BLaER1 treated with 17β-estradiol and CSF1 and Interleukin-3, amounts not matched to agents 10 nM and 100 nM (cell line): ENCODE measurements at regions not wholly inside any gene's neighbourhood (a gene's known extent, or its start where the extent isn't known, plus 50 kb on each side); places are given as distances from the start of the nearest gene placed in this dataset.

Experiments
- H3K27ac ChIP-seq, 11 experiments: shearing (Covaris generic); formaldehyde crosslinking; 2 replicates each; pipeline ENCODE4 v1.8.1; 2022
- H3K27me3 ChIP-seq, 11 experiments: shearing (Covaris generic); formaldehyde crosslinking; 2 replicates each; pipeline ENCODE4 v1.8.1; 2022
- H3K36me3 ChIP-seq, 11 experiments: shearing (Covaris generic); formaldehyde crosslinking; 2 replicates each; pipeline ENCODE4 v1.8.1; 2022
- H3K4me1 ChIP-seq, 10 experiments: shearing (Covaris generic); formaldehyde crosslinking; 2 replicates each; pipeline ENCODE4 v1.8.1; 2022
- H3K4me2 ChIP-seq, 11 experiments: shearing (Covaris generic); formaldehyde crosslinking; 2 replicates each; pipeline ENCODE4 v1.8.1; 2022
- H3K4me3 ChIP-seq, 10 experiments: shearing (Covaris generic); formaldehyde crosslinking; 2 replicates each; pipeline ENCODE4 v1.8.1; 2022
- H3K9ac ChIP-seq, 11 experiments: shearing (Covaris generic); formaldehyde crosslinking; 2 replicates each; pipeline ENCODE4 v1.8.1; 2022
- H3K9me3 ChIP-seq, 11 experiments: shearing (Covaris generic); formaldehyde crosslinking; replicated peaks in 1 of 11; 2 replicates each; pipeline ENCODE4 v1.8.1; 2022
- H4K20me1 ChIP-seq, 11 experiments: shearing (Covaris generic); formaldehyde crosslinking; 2 replicates each; pipeline ENCODE4 v1.8.1; 2022
- Cebpa-rat ChIP-seq, 11 experiments: shearing (Covaris generic); IDR thresholded peaks; 2 replicates each; pipeline ENCODE4 v1.8.1; 2022

- Histone ChIP-seq H3K27me3 (no peaks in the 10 kb centered on the region), H3K4me3 (no peak overlapping the region), H3K9ac (no peak overlapping the region), H3K27ac (no peak overlapping the region), H3K9me3 (peaks cover 0 to 10% (median 0%) of the 10 kb centered on the region in 11 experiments; a peak in 4 of 22 replicates), H4K20me1 (no peaks in the 10 kb centered on the region), H3K36me3 (no peaks in the 10 kb centered on the region), H3K4me1 (peaks cover 7 to 46% (median 37%) of the 10 kb centered on the region in 10 experiments; a peak in 17 of 20 replicates), H3K4me2 (no peak overlapping the region)
- no peak for TF ChIP-seq Cebpa-rat (IDR thresholded peaks at IDR 0.05)
Observed at GRCh38 chr10:121308020-121308419, 290.2 kb downstream of the FGFR2 start.

GRCh38 chr10:121309164-121309563, 289.1 kb downstream of the FGFR2 start:
- Histone ChIP-seq H3K4me2 (peak overlapping the region in 7 of 11 experiments; percentile 62 to 86 (median 77); a peak in 13 of 22 replicates), H3K9ac (no peak overlapping the region), H3K9me3 (peaks cover 0 to 18% (median 2%) of the 10 kb centered on the region in 11 experiments; a peak in 10 of 22 replicates), H3K36me3 (no peaks in the 10 kb centered on the region), H3K4me1 (peaks cover 7 to 50% (median 38%) of the 10 kb centered on the region in 10 experiments; a peak in 17 of 20 replicates), H3K4me3 (no peak overlapping the region), H3K27ac (no peak overlapping the region), H3K27me3 (no peaks in the 10 kb centered on the region), H4K20me1 (no peaks in the 10 kb centered on the region)
- no peak for TF ChIP-seq Cebpa-rat (IDR thresholded peaks at IDR 0.05)

GRCh38 chr10:121310151-121310711, 288.0 kb downstream of the FGFR2 start:
- Histone ChIP-seq H3K27me3 (no peaks in the 10 kb centered on the region), H3K4me3 (no peak overlapping the region), H3K4me1 (peaks cover 7 to 50% (median 38%) of the 10 kb centered on the region in 10 experiments; a peak in 17 of 20 replicates), H3K27ac (no peak overlapping the region; a peak in 1 of 22 replicates), H4K20me1 (no peaks in the 10 kb centered on the region), H3K9ac (no peak overlapping the region; a peak in 1 of 22 replicates), H3K9me3 (peaks cover 0 to 25% (median 12%) of the 10 kb centered on the region in 11 experiments; a peak in 12 of 22 replicates), H3K4me2 (peak overlapping the region; percentile 19 to 86 (median 71); a peak in 20 of 22 replicates), H3K36me3 (no peaks in the 10 kb centered on the region)
- no peak for TF ChIP-seq Cebpa-rat (IDR thresholded peaks at IDR 0.05)

GRCh38 chr10:121311812-121312443, 286.3 kb downstream of the FGFR2 start:
- no peak for TF ChIP-seq Cebpa-rat (IDR thresholded peaks at IDR 0.05)
- H3K4me3 ChIP-seq = no peak overlapping the region
- peak overlapping the region in 6 of 11 experiments; percentile 6 to 77 (median 24); a peak in 11 of 22 replicates for H3K4me2 ChIP-seq
- H3K27me3 ChIP-seq = no peaks in the 10 kb centered on the region
- H3K4me1 ChIP-seq = peaks cover 7 to 50% (median 38%) of the 10 kb centered on the region in 10 experiments; a peak in 17 of 20 replicates
- H3K9ac ChIP-seq = no peak overlapping the region
- H3K9me3 ChIP-seq = peaks cover 0 to 34% (median 15%) of the 10 kb centered on the region in 11 experiments; a peak in 13 of 22 replicates
- no peak overlapping the region for H3K27ac ChIP-seq
- no peaks in the 10 kb centered on the region for H4K20me1 ChIP-seq
- H3K36me3 ChIP-seq = no peaks in the 10 kb centered on the region

- peak overlapping the region in 5 of 11 experiments; percentile 1 to 77 (median 12); a peak in 8 of 22 replicates for H3K4me2 ChIP-seq
- no peaks in the 10 kb centered on the region for H3K27me3 ChIP-seq
- H3K4me1 ChIP-seq = peaks cover 7 to 50% (median 38%) of the 10 kb centered on the region in 10 experiments; a peak in 17 of 20 replicates
- no peak overlapping the region for H3K9ac ChIP-seq
- no peaks in the 10 kb centered on the region for H3K36me3 ChIP-seq
- H3K9me3 ChIP-seq = peaks cover 0 to 33% (median 16%) of the 10 kb centered on the region in 11 experiments; a peak in 14 of 22 replicates
- TF ChIP-seq Cebpa-rat (IDR thresholded peaks at IDR 0.05) = no peak
- H3K4me3 ChIP-seq = no peak overlapping the region
- H3K27ac ChIP-seq = no peak overlapping the region
- H4K20me1 ChIP-seq = no peaks in the 10 kb centered on the region
Observed at GRCh38 chr10:121312587-121312986, 285.7 kb downstream of the FGFR2 start.

GRCh38 chr10:121313119-121313875, 284.9 kb downstream of the FGFR2 start:
- no peaks in the 10 kb centered on the region for H3K36me3 ChIP-seq
- no peak overlapping the region for H3K9ac ChIP-seq
- no peak overlapping the region for H3K27ac ChIP-seq
- peaks cover under 1 to 34% (median 20%) of the 10 kb centered on the region in 11 experiments; a peak in 18 of 22 replicates for H3K9me3 ChIP-seq
- peak overlapping the region in 5 of 11 experiments; percentile 1 to 77 (median 12); a peak in 7 of 22 replicates for H3K4me2 ChIP-seq
- H3K4me1 ChIP-seq = peaks cover 7 to 50% (median 38%) of the 10 kb centered on the region in 10 experiments; a peak in 17 of 20 replicates
- H3K27me3 ChIP-seq = no peaks in the 10 kb centered on the region
- H4K20me1 ChIP-seq = no peaks in the 10 kb centered on the region
- no peak overlapping the region for H3K4me3 ChIP-seq
- no peak for TF ChIP-seq Cebpa-rat (IDR thresholded peaks at IDR 0.05)

- Histone ChIP-seq H3K9ac (no peak overlapping the region), H3K36me3 (no peaks in the 10 kb centered on the region), H3K27ac (no peak overlapping the region), H3K9me3 (peaks cover 12 to 57% (median 34%) of the 10 kb centered on the region in 11 experiments), H3K27me3 (no peaks in the 10 kb centered on the region), H3K4me3 (no peak overlapping the region), H3K4me2 (no peak overlapping the region), H3K4me1 (peaks cover 0 to 38% (median 19%) of the 10 kb centered on the region in 10 experiments; a peak in 11 of 20 replicates), H4K20me1 (no peaks in the 10 kb centered on the region)
- TF ChIP-seq Cebpa-rat (IDR thresholded peaks at IDR 0.05) = no peak
Observed at GRCh38 chr10:121316432-121316831, 281.8 kb downstream of the FGFR2 start.

GRCh38 chr10:121317374-121317773, 280.9 kb downstream of the FGFR2 start:
- Histone ChIP-seq H4K20me1 (no peaks in the 10 kb centered on the region), H3K9me3 (peaks cover 12 to 57% (median 34%) of the 10 kb centered on the region in 11 experiments), H3K4me2 (no peak overlapping the region), H3K36me3 (no peaks in the 10 kb centered on the region), H3K9ac (no peak overlapping the region), H3K27me3 (no peaks in the 10 kb centered on the region), H3K4me1 (peaks cover 0 to 38% (median 18%) of the 10 kb centered on the region in 10 experiments; a peak in 12 of 20 replicates), H3K27ac (no peak overlapping the region), H3K4me3 (no peak overlapping the region)
- no peak for TF ChIP-seq Cebpa-rat (IDR thresholded peaks at IDR 0.05)
